C4-2B (cell line): ENCODE measurements at regions not wholly inside any gene's neighbourhood (a gene's known extent, or its start where the extent isn't known, plus 50 kb on each side); places are given as distances from the start of the nearest gene placed in this dataset.

Experiments used
- H3K27ac ChIP-seq: fragments of 450-650 bp; 2 replicates; pipeline ENCODE4 v1.5.1; 2017
- CTCF ChIP-seq: fragments of 450-650 bp; conservative IDR thresholded peaks from 2 replicates; pipeline ENCODE4 v1.5.1; 2017; ENCODE audit warnings: mild to moderate bottlenecking
- ZFX ChIP-seq: fragments of 450-650 bp; IDR thresholded peaks from 2 replicates; pipeline ENCODE4 v1.6.1; 2017

GRCh38 chr6:43874814-43875590 is 105.0 kb downstream of the VEGFA start:
- no peak for TF ChIP-seq CTCF
- TF ChIP-seq ZFX, result no peak
- H3K27ac ChIP-seq, result no peak overlapping the region

DNA sequence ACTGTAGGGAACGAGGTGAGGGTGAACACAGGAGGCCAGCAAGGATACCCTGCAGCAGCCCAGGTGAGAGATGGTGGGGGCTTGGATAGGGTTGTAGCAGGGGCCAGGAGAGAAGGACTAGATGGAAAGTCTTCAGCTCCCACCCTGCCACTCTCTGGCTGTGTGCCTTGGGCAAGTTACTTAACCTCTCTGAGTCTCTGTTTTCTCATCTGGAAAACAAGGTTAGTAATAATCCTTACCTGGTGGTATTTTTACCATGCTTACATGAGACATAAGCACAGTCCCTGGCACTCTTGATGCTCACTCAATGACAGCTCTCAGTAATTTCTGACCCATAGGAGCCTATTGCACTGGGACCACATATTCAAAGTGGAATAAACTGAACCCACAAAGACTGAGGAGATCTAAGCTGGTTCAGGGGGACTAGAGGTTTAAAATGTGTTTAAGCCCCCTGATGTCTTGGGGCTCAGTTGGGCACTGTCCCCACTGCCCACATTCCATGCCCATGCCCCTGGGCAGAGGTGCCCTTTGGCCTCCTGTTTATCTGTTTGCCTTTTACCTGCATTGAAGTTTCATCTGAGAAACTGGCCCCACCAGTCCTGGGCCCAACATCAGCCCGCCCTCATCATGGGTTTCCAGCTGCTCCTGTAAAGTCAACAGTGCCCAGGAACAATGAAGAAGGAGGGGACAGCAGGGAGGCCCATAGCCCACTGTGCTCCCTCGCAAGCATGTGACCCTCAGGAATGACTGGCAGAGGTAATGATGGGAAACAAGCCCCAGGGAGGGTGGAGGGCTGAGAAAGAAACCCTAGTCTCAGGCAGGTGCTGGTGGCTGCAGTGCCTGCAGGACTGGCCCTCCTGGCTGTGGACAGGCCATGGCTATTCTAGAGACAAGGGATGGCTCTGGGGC is 104.0 kb downstream of the VEGFA start:
- no peak overlapping the region for H3K27ac ChIP-seq
- TF ChIP-seq ZFX (no peak), CTCF (no peak)

GRCh38 chr6:43871933-43872332 is 101.9 kb downstream of the VEGFA start:
- TF ChIP-seq ZFX (no peak), CTCF (no peak)
- no peak overlapping the region for H3K27ac ChIP-seq

DNA sequence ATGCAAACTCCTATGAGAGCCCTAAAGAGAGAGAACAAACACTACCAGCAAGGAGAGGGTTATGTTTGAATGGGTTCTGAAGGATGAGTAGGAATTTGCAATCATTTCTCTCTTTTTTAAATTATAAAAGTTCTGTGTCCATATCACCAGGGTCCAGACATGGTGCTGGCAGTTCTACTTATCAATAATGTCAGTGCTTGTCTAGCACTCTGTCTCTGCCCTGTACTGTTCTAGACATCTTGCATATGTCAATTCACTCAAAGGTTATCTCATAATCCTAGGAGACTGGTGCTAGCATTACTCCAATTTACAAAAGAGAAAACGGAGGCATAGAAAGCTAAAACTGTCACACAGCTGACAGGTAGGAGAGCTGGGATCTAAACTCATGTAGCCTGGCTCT is 101.3 kb downstream of the VEGFA start:
- no peak overlapping the region for H3K27ac ChIP-seq
- TF ChIP-seq ZFX (no peak), CTCF (no peak)

- H3K27ac ChIP-seq, result no peak overlapping the region
- TF ChIP-seq CTCF (no peak), ZFX (no peak)
Measured at GRCh38 chr6:43870660-43871061, 100.7 kb downstream of the VEGFA start.

DNA sequence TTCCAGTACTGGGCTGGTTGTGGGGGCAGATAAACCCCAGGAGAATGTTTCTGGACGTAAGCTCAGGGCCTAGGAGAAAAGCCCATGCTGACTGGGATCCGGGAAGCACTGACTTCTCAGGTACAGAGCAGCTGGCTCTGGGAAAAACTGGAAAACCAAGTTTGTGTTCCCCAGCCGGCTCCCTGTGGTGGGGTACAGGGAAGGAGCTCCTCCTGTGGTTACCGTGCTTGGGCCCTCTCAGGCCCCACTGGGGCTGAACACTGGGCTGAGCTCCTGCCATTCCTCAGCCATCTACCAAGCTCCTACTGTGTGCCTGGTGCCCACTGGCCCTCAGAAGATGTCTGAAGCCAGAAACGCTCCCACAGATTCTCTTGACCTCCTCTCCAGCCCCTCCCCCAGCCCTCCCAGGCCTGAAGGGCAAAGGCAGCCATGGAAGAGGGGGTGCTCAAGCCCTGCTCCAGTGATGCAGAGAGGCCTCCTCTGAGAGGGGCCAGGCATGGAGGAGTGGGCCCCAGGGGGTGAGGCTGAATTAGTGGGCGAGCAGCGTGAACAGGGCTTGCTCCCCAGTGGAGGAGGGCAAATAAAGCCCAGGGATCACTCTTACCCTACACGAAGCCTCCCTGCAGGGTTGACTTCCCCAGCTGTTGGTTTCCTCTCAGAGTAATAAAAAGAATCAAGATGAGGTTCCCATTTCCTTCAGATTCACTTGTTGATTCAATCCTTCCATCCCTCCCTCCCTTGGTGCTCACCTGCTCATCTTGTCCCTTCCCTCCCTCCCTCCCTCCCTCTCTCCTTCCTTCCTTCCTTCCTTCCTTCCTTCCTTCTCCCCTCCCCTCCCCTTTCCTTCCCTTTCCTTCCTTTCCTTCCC is 100.0 kb downstream of the VEGFA start:
- TF ChIP-seq CTCF (no peak), ZFX (0 out of 2 replicates have a peak, but pooled peaks have one; percentile 11)
- H3K27ac ChIP-seq, result no peak overlapping the region
